H1 (cell line): ENCODE measurements at regions not wholly inside any gene's neighbourhood (a gene's known extent, or its start where the extent isn't known, plus 50 kb on each side); places are given as distances from the start of the nearest gene placed in this dataset.

Experiments used
- BACH1 ChIP-seq: IDR thresholded peaks from 2 replicates; pipeline ENCODE4 v1.6.1; 2012; ENCODE audit warnings: low read length, improper control_type of control experiment
- BRCA1 ChIP-seq: IDR thresholded peaks from 2 replicates; pipeline ENCODE4 v1.6.1; 2012; ENCODE audit warnings: low read depth, low read length, improper control_type of control experiment
- GTF2F1 ChIP-seq: IDR thresholded peaks from 2 replicates; pipeline ENCODE4 v1.6.1; 2012; ENCODE audit warnings: low read depth, low read length, improper control_type of control experiment, borderline replicate concordance
- NANOG ChIP-seq: IDR thresholded peaks from 2 replicates; pipeline ENCODE4 v1.6.1; 2011; ENCODE audit warnings: low read length, low read depth, mild to moderate bottlenecking, inconsistent platforms; ENCODE audit not compliant: insufficient read depth, poor library complexity, severe bottlenecking
- RBBP5 ChIP-seq: IDR thresholded peaks from 2 replicates; pipeline ENCODE4 v1.7.1; 2012; ENCODE audit warnings: low read depth, mild to moderate bottlenecking, inconsistent platforms, low read length, moderate library complexity, borderline replicate concordance
- RFX5 ChIP-seq: IDR thresholded peaks from 2 replicates; pipeline ENCODE4 v1.6.1; 2011; ENCODE audit warnings: low read depth, low read length, improper control_type of control experiment, borderline replicate concordance
- SP1 ChIP-seq: IDR thresholded peaks from 2 replicates; pipeline ENCODE4 v1.6.1; 2011; ENCODE audit warnings: low read depth, low read length
- SP4 ChIP-seq: IDR thresholded peaks from 2 replicates; pipeline ENCODE4 v1.6.1; 2012; ENCODE audit warnings: low read length, inconsistent platforms

DNA sequence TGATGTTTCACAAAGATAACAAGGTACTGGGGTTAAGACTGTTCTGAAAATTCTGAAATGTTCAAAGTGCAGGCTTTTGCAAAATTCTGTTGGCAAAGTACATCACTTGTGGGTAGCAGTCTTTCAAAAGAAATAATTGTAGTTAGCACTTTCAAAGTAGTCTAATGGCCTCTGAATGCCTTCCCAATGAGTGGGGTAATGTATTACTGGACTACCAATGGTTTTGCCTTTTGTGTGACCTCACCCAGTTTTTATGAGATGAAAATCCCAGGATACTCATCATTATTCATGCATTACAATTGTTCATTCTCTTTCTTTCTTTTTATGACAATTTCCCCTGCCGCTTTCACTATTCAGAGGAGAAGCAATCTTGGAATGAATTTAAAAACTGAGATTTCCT is 686.1 kb downstream of the GLUD2 start (continued):
- TF ChIP-seq BRCA1 = no peak
- no peak for TF ChIP-seq RFX5
- TF ChIP-seq GTF2F1 = no peak
- no peak for TF ChIP-seq NANOG
- no peak for TF ChIP-seq SP1
- no peak for TF ChIP-seq SP4
- TF ChIP-seq BACH1 = no peak
- TF ChIP-seq RBBP5 = no peak
